H1 (cell line): ENCODE measurements at regions not wholly inside any gene's neighbourhood (a gene's known extent, or its start where the extent isn't known, plus 50 kb on each side); places are given as distances from the start of the nearest gene placed in this dataset.

ENCODE experiments used
- CTCF ChIA-PET: fragments of 300-600 bp; sonication (Branson Sonifier 250); formaldehyde crosslinking; loops from one replicate; lab custom pipeline; 2021; ENCODE audit not compliant: partially characterized antibody; lab: Charles Lee
- POLR2A ChIA-PET: fragments of 300-600 bp; sonication (Branson Sonifier 250); formaldehyde crosslinking; loops from one replicate; lab custom pipeline; 2021; ENCODE audit warnings: inconsistent platforms; ENCODE audit not compliant: partially characterized antibody; lab: Charles Lee
- DNase-seq, 2 experiments: peaks; one replicate each; pipeline versions ENCODE4 v3.0.0 to v3.0.0-alpha.2; 2010 to 2022; ENCODE audit warnings: low spot score in 2 of 2, low read depth in 1 of 2, mixed read lengths in 1 of 2
- FAIRE-seq: peaks from 2 replicates; lab custom pipeline; 2011; peaks lifted over from hg19 to GRCh38; lab: Jason Lieb, UNC
- H2AFZ ChIP-seq: 2 replicates; pipeline ENCODE4 v1.8.1; 2012; ENCODE audit warnings: low read length, inconsistent platforms
- H2AK5ac ChIP-seq: 2 replicates; pipeline ENCODE4 v1.6.1; 2013; ENCODE audit warnings: low read depth, low read length
- H2BK120ac ChIP-seq: replicated peaks from 2 replicates; pipeline ENCODE3; 2013; ENCODE audit warnings: low read depth, low read length, inconsistent platforms
- H2BK12ac ChIP-seq: 2 replicates; pipeline ENCODE4 v1.6.1; 2013; ENCODE audit warnings: low read depth, low read length
- H2BK15ac ChIP-seq: 2 replicates; pipeline ENCODE4 v1.6.1; 2013; ENCODE audit warnings: low read length
- H2BK20ac ChIP-seq: 2 replicates; pipeline ENCODE4 v1.6.1; 2013; ENCODE audit warnings: low read length
- H2BK5ac ChIP-seq: 2 replicates; pipeline ENCODE4 v1.6.1; 2013; ENCODE audit warnings: low read depth, low read length
- H3K14ac ChIP-seq: 2 replicates; pipeline ENCODE4 v1.6.1; 2013; ENCODE audit warnings: inconsistent platforms; ENCODE audit not compliant: insufficient read length
- H3K18ac ChIP-seq: 2 replicates; pipeline ENCODE4 v1.6.1; 2013; ENCODE audit warnings: low read length; ENCODE audit errors: extremely low read depth
- H3K23ac ChIP-seq: 2 replicates; pipeline ENCODE4 v1.6.1; 2013; ENCODE audit warnings: inconsistent platforms; ENCODE audit not compliant: insufficient read length
- H3K23me2 ChIP-seq: 2 replicates; pipeline ENCODE4 v1.6.1; 2013; ENCODE audit warnings: low read depth, low read length
- H3K27ac ChIP-seq: 2 replicates; pipeline ENCODE4 v1.6.1; 2011; ENCODE audit warnings: low read depth, low read length, inconsistent platforms
- H3K27me3 ChIP-seq, 4 experiments: replicated peaks in 1 of 4; 1 replicate in 1 of 4; 2 replicates in 3 of 4; pipeline versions ENCODE4 v1.6.1 to v1.8.1; 2011 to 2013; ENCODE audit warnings: low read length in 3 of 4, mild to moderate bottlenecking in 3 of 4, inconsistent platforms in 2 of 4, mixed read lengths in 2 of 4, moderate library complexity in 1 of 4; ENCODE audit not compliant: control insufficient read depth in 3 of 4, insufficient read depth in 3 of 4; ENCODE audit errors: extremely low read depth in 1 of 4
- H3K36me3 ChIP-seq, 4 experiments: 2 replicates each; pipeline versions ENCODE4 v1.6.1 to v1.8.1; 2011 to 2013; ENCODE audit warnings: mild to moderate bottlenecking in 4 of 4, low read length in 3 of 4, moderate library complexity in 2 of 4, control low read depth in 1 of 4, inconsistent platforms in 1 of 4; ENCODE audit not compliant: insufficient read depth in 4 of 4, control insufficient read depth in 2 of 4
- H3K4ac ChIP-seq: replicated peaks from 2 replicates; pipeline ENCODE3; 2013; ENCODE audit warnings: low read length, low read depth, mixed read lengths, inconsistent platforms; ENCODE audit not compliant: insufficient read length
- H3K4me1 ChIP-seq, 4 experiments: replicated peaks in 1 of 4; 1 replicate in 1 of 4; 2 replicates in 3 of 4; pipeline versions ENCODE4 v1.6.1 to v1.8.1; 2011 to 2013; ENCODE audit warnings: low read length in 3 of 4, inconsistent platforms in 2 of 4, mixed read lengths in 1 of 4; ENCODE audit not compliant: insufficient read depth in 4 of 4, control insufficient read depth in 3 of 4
- H3K4me2 ChIP-seq, 2 experiments: 2 replicates each; pipeline versions ENCODE4 v1.6.1 to v1.8.1; 2011 to 2013; ENCODE audit warnings: low read depth in 2 of 2, low read length in 2 of 2, control low read depth in 1 of 2, inconsistent platforms in 1 of 2, mild to moderate bottlenecking in 1 of 2; ENCODE audit not compliant: insufficient read depth in 1 of 2
- H3K4me3 ChIP-seq, 4 experiments: fragments of 200-600, 300-600 bp in 1 of 4; sonication (generic), shearing (Covaris generic), sonication (Bioruptor Twin) in 1 of 4; 2 replicates each; pipeline versions ENCODE4 v1.5.1 to v1.8.1; 2011 to 2016; ENCODE audit warnings: low read length in 4 of 4, low read depth in 3 of 4, control low read depth in 2 of 4, inconsistent platforms in 2 of 4, mild to moderate bottlenecking in 2 of 4, mixed read lengths in 1 of 4, moderate library complexity in 1 of 4; ENCODE audit not compliant: insufficient read depth in 2 of 4; ENCODE audit errors: extremely low read depth in 1 of 4
- H3K56ac ChIP-seq: replicated peaks from 2 replicates; pipeline ENCODE3; 2013; ENCODE audit warnings: low read depth, mild to moderate bottlenecking, mixed read lengths, low read length, inconsistent platforms; ENCODE audit not compliant: insufficient read length
- H3K79me1 ChIP-seq: 2 replicates; pipeline ENCODE4 v1.6.1; 2013; ENCODE audit warnings: low read depth, low read length, control low read depth
- H3K79me2 ChIP-seq, 2 experiments: 2 replicates each; pipeline versions ENCODE4 v1.6.1 to v1.8.1; 2012 to 2013; ENCODE audit warnings: low read length in 2 of 2, mild to moderate bottlenecking in 2 of 2, inconsistent platforms in 1 of 2; ENCODE audit not compliant: insufficient read depth in 2 of 2, control insufficient read depth in 1 of 2
- H3K9ac ChIP-seq, 4 experiments: replicated peaks in 1 of 4; 1 replicate in 1 of 4; 2 replicates in 3 of 4; pipeline versions ENCODE4 v1.6.1 to v1.8.1; 2011 to 2013; ENCODE audit warnings: low read depth in 3 of 4, low read length in 3 of 4, control low read depth in 2 of 4, mild to moderate bottlenecking in 2 of 4, moderate library complexity in 2 of 4, inconsistent platforms in 1 of 4; ENCODE audit errors: extremely low read depth in 1 of 4
- H3K9me3 ChIP-seq, 2 experiments: 2 replicates each; pipeline versions ENCODE4 v1.6.1 to v1.8.1; 2012 to 2013; ENCODE audit warnings: mild to moderate bottlenecking in 2 of 2, moderate library complexity in 2 of 2, control low read depth in 1 of 2, inconsistent platforms in 1 of 2, low read depth in 1 of 2, low read length in 1 of 2, mixed read lengths in 1 of 2; ENCODE audit not compliant: insufficient read depth in 2 of 2
- H4K20me1 ChIP-seq, 2 experiments: replicated peaks in 1 of 2; 2 replicates each; pipeline versions ENCODE3 to v1.8.1; 2011 to 2013; ENCODE audit warnings: inconsistent platforms in 2 of 2, low read length in 2 of 2, mild to moderate bottlenecking in 1 of 2; ENCODE audit not compliant: insufficient read depth in 2 of 2, control insufficient read depth in 1 of 2
- H4K5ac ChIP-seq: 2 replicates; pipeline ENCODE4 v1.6.1; 2013; ENCODE audit warnings: low read length, low read depth, mixed read lengths, inconsistent platforms; ENCODE audit not compliant: insufficient read length
- H4K8ac ChIP-seq: 2 replicates; pipeline ENCODE4 v1.8.0; 2013; ENCODE audit warnings: mild to moderate bottlenecking, moderate library complexity, low read length, inconsistent platforms; ENCODE audit not compliant: insufficient read depth; ENCODE audit errors: extremely low read depth
- H4K91ac ChIP-seq: replicated peaks from 2 replicates; pipeline ENCODE3; 2013; ENCODE audit warnings: low read length, mixed read lengths, inconsistent platforms; ENCODE audit not compliant: insufficient read length
- BACH1 ChIP-seq: IDR thresholded peaks from 2 replicates; pipeline ENCODE4 v1.6.1; 2012; ENCODE audit warnings: low read length, improper control_type of control experiment
- CEBPB ChIP-seq: IDR thresholded peaks from 2 replicates; pipeline ENCODE4 v1.6.1; 2012; ENCODE audit warnings: low read depth, low read length
- EP300 ChIP-seq, 2 experiments: IDR thresholded peaks; 1 replicate in 1 of 2; 2 replicates in 1 of 2; pipeline ENCODE4 v1.6.1; 2011 to 2012; ENCODE audit warnings: low read depth in 2 of 2, low read length in 2 of 2, mild to moderate bottlenecking in 2 of 2, borderline replicate concordance in 1 of 2, inconsistent platforms in 1 of 2, moderate library complexity in 1 of 2
- GABPA ChIP-seq: IDR thresholded peaks from 2 replicates; pipeline ENCODE4 v1.6.1; 2011; ENCODE audit warnings: mild to moderate bottlenecking, low read length, moderate library complexity, borderline replicate concordance; ENCODE audit not compliant: insufficient read depth
- HDAC6 ChIP-seq: IDR thresholded peaks from one replicate; pipeline ENCODE4 v1.7.1; 2012; ENCODE audit warnings: low read depth, mild to moderate bottlenecking, inconsistent platforms, low read length, moderate library complexity
- KDM5A ChIP-seq: fragments of 200-600 bp; IDR thresholded peaks from 2 replicates; pipeline ENCODE4 v1.7.1; 2012; ENCODE audit warnings: mild to moderate bottlenecking, low read length, inconsistent platforms, mixed read lengths
- MAX ChIP-seq: IDR thresholded peaks from 2 replicates; pipeline ENCODE4 v1.6.1; 2012; ENCODE audit warnings: inconsistent platforms
- NRF1 ChIP-seq: IDR thresholded peaks from 2 replicates; pipeline ENCODE4 v1.6.1; 2011; ENCODE audit warnings: mild to moderate bottlenecking, low read depth, low read length, improper control_type of control experiment
- SIN3A ChIP-seq, 2 experiments: IDR thresholded peaks in 1 of 2; conservative IDR thresholded peaks in 1 of 2; 2 replicates each; pipeline ENCODE4 v1.6.1; 2011 to 2012; ENCODE audit warnings: low read length in 2 of 2, improper control_type of control experiment in 1 of 2, low read depth in 1 of 2, mild to moderate bottlenecking in 1 of 2
- USF2 ChIP-seq: IDR thresholded peaks from 2 replicates; pipeline ENCODE4 v1.6.1; 2011; ENCODE audit warnings: low read length, improper control_type of control experiment
- ZNF274 ChIP-seq: IDR thresholded peaks from 2 replicates; pipeline ENCODE4 v1.7.0; 2012; ENCODE audit warnings: low read length, borderline replicate concordance; ENCODE audit errors: extremely low read depth
- WGBS, 2 experiments: shearing (Covaris generic) in 1 of 2; methylation state at CpG; one replicate each; pipeline versions ENCODE4 v1.1.6 to v1.1.7; 2013 to 2015; ENCODE audit warnings: low lambda C conversion rate in 2 of 2, mixed read lengths in 2 of 2, inconsistent platforms in 1 of 2, low coverage in 1 of 2, missing lambda C conversion rate in 1 of 2; ENCODE audit not compliant: insufficient replicate concordance in 2 of 2, insufficient coverage in 1 of 2, insufficient read length in 1 of 2; ENCODE audit errors: extremely low coverage in 1 of 2, missing lambda C conversion rate in 1 of 2; 5-methylcytosine and 5-hydroxymethylcytosine counted together

GRCh38 chr16:87065446-87066132, 251.6 kb downstream of the C16orf95 start:
- H3K79me2 ChIP-seq, result no peaks in the 10 kb centered on the region
- H2BK120ac ChIP-seq, result no peak overlapping the region
- no peak overlapping the region for H3K4ac ChIP-seq
- no peak overlapping the region for H3K18ac ChIP-seq
- no peaks in the 10 kb centered on the region for H3K79me1 ChIP-seq
- no peak overlapping the region for H3K14ac ChIP-seq
- FAIRE-seq, result no peak
- H3K36me3 ChIP-seq, result no peaks in the 10 kb centered on the region
- no peak overlapping the region for H4K91ac ChIP-seq
- H4K5ac ChIP-seq, result no peak overlapping the region
- no peak overlapping the region for H2BK12ac ChIP-seq
- no peak overlapping the region for H3K4me3 ChIP-seq
- peaks cover 0 to 2% (median 0%) of the 10 kb centered on the region in 4 experiments; a peak in 2 of 7 replicates for H3K4me1 ChIP-seq
- 0 out of 2 replicates have a peak overlapping the region, but pooled peaks have one; percentile 7 for H2AFZ ChIP-seq
- H2BK15ac ChIP-seq, result no peak overlapping the region
- no peaks in the 10 kb centered on the region for H3K27me3 ChIP-seq
- 84% methylated on average over 14 of the region's 14 CpGs; no CpG with 5 or more reads in 1 of the 2 experiments for WGBS, 2 experiments
- POLR2A ChIA-PET, result interaction anchor here (0.8 kb wide), 1 partner anchor 13 kb away, joined by 3 read pairs; no protein-coding TSS in a partner anchor
- H2BK20ac ChIP-seq, result no peak overlapping the region; the same call in 1 of the 2 replicates
- CTCF ChIA-PET, result interaction anchor here (0.6 to 3.6 kb wide), 8 partner anchors 10 to 501 kb away, joined by 3 to 18 read pairs (median 4); no protein-coding TSS in a partner anchor
- no peaks in the 10 kb centered on the region for H4K20me1 ChIP-seq
- H3K23me2 ChIP-seq, result no peaks in the 10 kb centered on the region; the same call in 1 of the 2 replicates
- no peak overlapping the region for H3K27ac ChIP-seq
- no peaks in the 10 kb centered on the region for H3K9me3 ChIP-seq
- H4K8ac ChIP-seq, result no peak overlapping the region
- H2BK5ac ChIP-seq, result no peak overlapping the region
- H3K9ac ChIP-seq, result no peak overlapping the region
- H2AK5ac ChIP-seq, result no peak overlapping the region
- no peak overlapping the region for H3K4me2 ChIP-seq
- DNase-seq, result no peak
- no peak overlapping the region for H3K56ac ChIP-seq
- H3K23ac ChIP-seq, result no peak overlapping the region
- no peak for TF ChIP-seq HDAC6
- TF ChIP-seq CEBPB, result no peak
- TF ChIP-seq ZNF274, result no peak
- TF ChIP-seq KDM5A, result no peak
- TF ChIP-seq EP300 (IDR thresholded peaks at IDR 0.05; ENCODE audit: borderline replicate concordance in 1 of 2, low read depth in 2 of 2, low read length in 2 of 2), result no peak
- no peak for TF ChIP-seq NRF1
- TF ChIP-seq SIN3A (conservative IDR thresholded peaks at IDR 0.05 in 1 of 2, IDR thresholded peaks at IDR 0.05 in 1 of 2; ENCODE audit: low read depth in 1 of 2, low read length in 2 of 2), result no peak
- no peak for TF ChIP-seq BACH1
- no peak for TF ChIP-seq MAX
- TF ChIP-seq GABPA, result no peak
- TF ChIP-seq USF2, result no peak
